ENCODE measurements at regions not wholly inside any gene's neighbourhood (a gene's known extent, or its start where the extent isn't known, plus 50 kb on each side); places are given as distances from the start of the nearest gene placed in this dataset.

- H3K9me3 ChIP-seq (ENCODE audit: low read depth): no peaks in the 10 kb centered on the region
- H2AFZ ChIP-seq: no peak overlapping the region
- no peaks in the 10 kb centered on the region for H3K9me2 ChIP-seq (ENCODE audit: insufficient read depth)
These were observed 178.7 kb downstream of the SPRY1 start for GRCh38 chr4:123575291-123575690.

GRCh38 chr4:123577225-123577906 is 180.8 kb downstream of the SPRY1 start:
- no peaks in the 10 kb centered on the region for H3K27me3 ChIP-seq (replicated peaks; ENCODE audit: insufficient read depth)
- no peak overlapping the region for H3K27ac ChIP-seq
- H3K9me2 ChIP-seq (ENCODE audit: insufficient read depth): no peaks in the 10 kb centered on the region
- H3K4me2 ChIP-seq (ENCODE audit: unreplicated experiment): no peak overlapping the region
- no peaks in the 10 kb centered on the region for H3K4me1 ChIP-seq (ENCODE audit: insufficient read depth)
- no peaks in the 10 kb centered on the region for H3K36me3 ChIP-seq (ENCODE audit: low read depth)
- in situ Hi-C loops (cut with MboI): no loop called here
- no peak overlapping the region for H3K4me3 ChIP-seq
- H3F3A ChIP-seq (ENCODE audit: insufficient read depth): no peaks in the 10 kb centered on the region
- H3K9ac ChIP-seq: no peak overlapping the region
- 59 to 63% methylated on average over 5 of the region's 5 CpGs for WGBS, 2 experiments (ENCODE audit: low coverage in 1 of 2, low lambda C conversion rate in 2 of 2, missing lambda C conversion rate in 2 of 2)
- H3K79me2 ChIP-seq (ENCODE audit: insufficient read depth): no peaks in the 10 kb centered on the region
- H4K20me1 ChIP-seq (ENCODE audit: insufficient read depth): no peaks in the 10 kb centered on the region
- TF ChIP-seq EZH2phosphoT487 (IDR thresholded peaks at IDR 0.05; ENCODE audit: insufficient read depth, low read depth) (no peak), EZH2 (IDR thresholded peaks at IDR 0.05; ENCODE audit: insufficient read depth, poor library complexity, severe bottlenecking) (no peak)
- no peak for DNase-seq
- H3K9me3 ChIP-seq (ENCODE audit: low read depth): no peaks in the 10 kb centered on the region
- no peak overlapping the region for H2AFZ ChIP-seq

More at GRCh38 chr4:123575291-123575690, 178.7 kb downstream of the SPRY1 start:
- Histone ChIP-seq H3K9ac (no peak overlapping the region), H3K27ac (no peak overlapping the region), H3K4me2 (ENCODE audit: unreplicated experiment) (no peak overlapping the region), H3K4me1 (ENCODE audit: insufficient read depth) (no peaks in the 10 kb centered on the region), H3F3A (ENCODE audit: insufficient read depth) (no peaks in the 10 kb centered on the region), H3K36me3 (ENCODE audit: low read depth) (no peaks in the 10 kb centered on the region), H3K27me3 (replicated peaks; ENCODE audit: insufficient read depth) (no peaks in the 10 kb centered on the region), H3K4me3 (no peak overlapping the region), H3K79me2 (ENCODE audit: insufficient read depth) (no peaks in the 10 kb centered on the region), H4K20me1 (ENCODE audit: insufficient read depth) (no peaks in the 10 kb centered on the region)
- DNase-seq: no peak
- 90 to 91% methylated on average over 4 of the region's 4 CpGs for WGBS, 2 experiments (ENCODE audit: low coverage in 1 of 2, low lambda C conversion rate in 2 of 2, missing lambda C conversion rate in 2 of 2)
- TF ChIP-seq EZH2 (IDR thresholded peaks at IDR 0.05; ENCODE audit: insufficient read depth, poor library complexity, severe bottlenecking) (no peak), EZH2phosphoT487 (IDR thresholded peaks at IDR 0.05; ENCODE audit: insufficient read depth, low read depth) (no peak)
- in situ Hi-C loops (cut with MboI): no loop called here

GRCh38 chr4:123578276-123579029 is 181.9 kb downstream of the SPRY1 start:
- H3F3A ChIP-seq (ENCODE audit: insufficient read depth): no peaks in the 10 kb centered on the region
- H3K9me3 ChIP-seq (ENCODE audit: low read depth): no peaks in the 10 kb centered on the region
- no peaks in the 10 kb centered on the region for H3K4me1 ChIP-seq (ENCODE audit: insufficient read depth)
- no peak overlapping the region for H3K4me3 ChIP-seq
- no peaks in the 10 kb centered on the region for H3K79me2 ChIP-seq (ENCODE audit: insufficient read depth)
- no peaks in the 10 kb centered on the region for H3K36me3 ChIP-seq (ENCODE audit: low read depth)
- no peaks in the 10 kb centered on the region for H3K9me2 ChIP-seq (ENCODE audit: insufficient read depth)
- in situ Hi-C loops (cut with MboI): no loop called here
- DNase-seq: no peak
- H3K27me3 ChIP-seq (replicated peaks; ENCODE audit: insufficient read depth): no peaks in the 10 kb centered on the region
- H3K4me2 ChIP-seq (ENCODE audit: unreplicated experiment): no peak overlapping the region
- 17 to 20% methylated on average over 3 of the region's 3 CpGs for WGBS, 2 experiments (ENCODE audit: low coverage in 1 of 2, low lambda C conversion rate in 2 of 2, missing lambda C conversion rate in 2 of 2)
- TF ChIP-seq EZH2 (IDR thresholded peaks at IDR 0.05; ENCODE audit: insufficient read depth, poor library complexity, severe bottlenecking) (no peak), EZH2phosphoT487 (IDR thresholded peaks at IDR 0.05; ENCODE audit: insufficient read depth, low read depth) (no peak)
- H3K27ac ChIP-seq: no peak overlapping the region
- no peak overlapping the region for H2AFZ ChIP-seq
- H3K9ac ChIP-seq: no peak overlapping the region
- H4K20me1 ChIP-seq (ENCODE audit: insufficient read depth): no peaks in the 10 kb centered on the region

- in situ Hi-C loops (cut with MboI): no loop called here
- Histone ChIP-seq H3K4me1 (ENCODE audit: insufficient read depth) (no peaks in the 10 kb centered on the region), H3K27me3 (replicated peaks; ENCODE audit: insufficient read depth) (no peaks in the 10 kb centered on the region), H4K20me1 (ENCODE audit: insufficient read depth) (no peaks in the 10 kb centered on the region), H3K9me3 (ENCODE audit: low read depth) (no peaks in the 10 kb centered on the region), H3K36me3 (ENCODE audit: low read depth) (no peaks in the 10 kb centered on the region), H3K9me2 (ENCODE audit: insufficient read depth) (no peaks in the 10 kb centered on the region), H3K27ac (no peak overlapping the region), H3K9ac (no peak overlapping the region), H3K4me3 (no peak overlapping the region), H3F3A (ENCODE audit: insufficient read depth) (no peaks in the 10 kb centered on the region), H2AFZ (no peak overlapping the region), H3K79me2 (ENCODE audit: insufficient read depth) (no peaks in the 10 kb centered on the region), H3K4me2 (ENCODE audit: unreplicated experiment) (no peak overlapping the region)
- DNase-seq: no peak
- 92% methylated on average over 2 of the region's 2 CpGs for WGBS, 2 experiments (ENCODE audit: low coverage in 1 of 2, low lambda C conversion rate in 2 of 2, missing lambda C conversion rate in 2 of 2)
- TF ChIP-seq EZH2phosphoT487 (IDR thresholded peaks at IDR 0.05; ENCODE audit: insufficient read depth, low read depth): no peak
- no peak for TF ChIP-seq EZH2 (IDR thresholded peaks at IDR 0.05; ENCODE audit: insufficient read depth, poor library complexity, severe bottlenecking)
These were observed 183.4 kb downstream of the SPRY1 start for GRCh38 chr4:123579961-123580360.
